Mucosa of stomach (tissue), 1 donor: ENCODE measurements at regions not wholly inside any gene's neighbourhood (a gene's known extent, or its start where the extent isn't known, plus 50 kb on each side); places are given as distances from the start of the nearest gene placed in this dataset.

Experiments
- H3K27me3 ChIP-seq: one replicate; pipeline ENCODE4 v1.7.0; 2013; ENCODE audit warnings: mild to moderate bottlenecking, low read length; ENCODE audit not compliant: control insufficient read depth, insufficient read depth
- H3K36me3 ChIP-seq: one replicate; pipeline ENCODE4 v1.7.0; 2013; ENCODE audit warnings: low read length; ENCODE audit not compliant: control insufficient read depth, insufficient read depth
- H3K4me1 ChIP-seq: one replicate; pipeline ENCODE4 v1.7.0; 2013; ENCODE audit warnings: mild to moderate bottlenecking, low read length; ENCODE audit not compliant: control insufficient read depth, insufficient read depth
- H3K4me3 ChIP-seq: one replicate; pipeline ENCODE4 v1.7.0; 2013; ENCODE audit warnings: low read length
- H3K9ac ChIP-seq: one replicate; pipeline ENCODE4 v1.7.0; 2013; ENCODE audit warnings: mild to moderate bottlenecking, low read length, moderate library complexity
- H3K9me3 ChIP-seq: one replicate; pipeline ENCODE4 v1.7.0; 2013; ENCODE audit warnings: mild to moderate bottlenecking, low read length, moderate library complexity; ENCODE audit not compliant: control insufficient read depth
- donor health status: Pancreatic carcinoma.

DNA sequence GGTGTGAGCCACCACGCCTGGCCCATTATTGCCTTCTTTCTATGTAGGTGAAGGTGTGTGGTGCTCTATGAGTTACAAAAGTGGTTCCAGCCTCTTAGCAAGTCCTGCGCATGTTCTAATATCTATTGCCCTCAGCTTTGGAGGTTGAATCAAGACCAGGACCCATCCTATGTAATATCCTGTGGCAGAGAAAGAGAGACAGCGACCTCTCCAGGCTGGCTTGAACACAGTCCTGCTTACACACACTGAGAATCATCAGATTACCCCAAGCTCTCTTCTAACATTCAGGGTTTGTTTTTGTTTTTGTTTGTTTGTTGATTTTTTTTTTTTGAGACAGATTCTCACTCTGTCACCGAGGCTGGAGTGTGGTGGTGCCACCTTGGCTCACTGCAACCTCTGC, 94.7 kb upstream of the OSMR start:
- H3K9ac ChIP-seq: no peak overlapping the region
- H3K27me3 ChIP-seq: no peaks in the 10 kb centered on the region
- H3K9me3 ChIP-seq: no peaks in the 10 kb centered on the region
- H3K4me1 ChIP-seq: no peaks in the 10 kb centered on the region
- H3K4me3 ChIP-seq: no peak overlapping the region
- no peaks in the 10 kb centered on the region for H3K36me3 ChIP-seq

- no peaks in the 10 kb centered on the region for H3K9me3 ChIP-seq
- H3K4me3 ChIP-seq: no peak overlapping the region
- H3K4me1 ChIP-seq: no peaks in the 10 kb centered on the region
- H3K9ac ChIP-seq: no peak overlapping the region
- H3K36me3 ChIP-seq: no peaks in the 10 kb centered on the region
- H3K27me3 ChIP-seq: no peaks in the 10 kb centered on the region
Observed at GRCh38 chr5:38752012-38752536, 93.7 kb upstream of the OSMR start.

- Histone ChIP-seq H3K9me3 (no peaks in the 10 kb centered on the region), H3K9ac (no peak overlapping the region), H3K27me3 (no peaks in the 10 kb centered on the region), H3K36me3 (no peaks in the 10 kb centered on the region), H3K4me1 (no peaks in the 10 kb centered on the region), H3K4me3 (no peak overlapping the region)
Observed at GRCh38 chr5:38752622-38753021, 93.2 kb upstream of the OSMR start.

DNA sequence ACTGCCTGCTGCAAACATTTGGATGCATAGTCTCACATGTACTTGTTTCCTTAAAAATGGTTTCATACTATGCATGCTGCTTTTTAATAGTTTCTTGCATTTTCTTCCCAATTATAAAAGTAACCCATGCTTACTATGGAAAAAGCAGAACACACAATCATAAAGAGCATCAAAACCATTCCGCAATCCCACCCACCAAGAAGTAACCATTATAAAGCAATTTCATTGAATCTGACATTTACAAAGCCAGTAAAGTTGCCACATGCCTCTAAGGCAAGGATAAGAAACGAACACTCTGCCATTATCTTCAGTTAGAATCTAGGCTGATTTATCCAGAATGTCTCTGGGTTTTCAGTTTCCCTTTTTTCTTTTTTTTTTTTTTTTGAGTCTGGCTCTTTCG, 92.7 kb upstream of the OSMR start:
- Histone ChIP-seq H3K9ac (no peak overlapping the region), H3K9me3 (no peaks in the 10 kb centered on the region), H3K4me1 (no peaks in the 10 kb centered on the region), H3K36me3 (no peaks in the 10 kb centered on the region), H3K4me3 (no peak overlapping the region), H3K27me3 (no peaks in the 10 kb centered on the region)

- H3K9me3 ChIP-seq: no peaks in the 10 kb centered on the region
- no peaks in the 10 kb centered on the region for H3K36me3 ChIP-seq
- H3K4me1 ChIP-seq: no peaks in the 10 kb centered on the region
- H3K4me3 ChIP-seq: no peak overlapping the region
- no peak overlapping the region for H3K9ac ChIP-seq
- peaks cover 2% of the 10 kb centered on the region for H3K27me3 ChIP-seq
Observed at GRCh38 chr5:38753776-38754175, 92.0 kb upstream of the OSMR start.

DNA sequence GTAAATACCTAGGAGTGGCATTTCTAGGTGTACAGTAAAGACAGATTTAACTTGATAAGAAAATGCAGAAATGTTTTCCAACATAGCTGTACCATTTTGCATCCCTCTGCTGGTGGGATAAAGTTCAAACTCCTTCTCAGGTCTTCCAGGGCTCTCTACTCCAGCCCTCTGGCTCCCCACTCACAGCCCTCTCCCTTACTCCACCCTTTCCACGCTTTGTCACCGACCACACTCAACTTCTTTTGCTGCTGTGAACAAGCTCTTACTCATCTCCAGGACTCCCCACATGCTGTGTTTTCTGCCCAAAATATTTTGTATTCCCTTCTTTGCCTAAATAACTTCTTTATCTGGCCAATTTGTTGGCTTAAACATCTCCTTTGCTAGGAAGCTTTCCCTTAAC, 90.6 kb upstream of the OSMR start:
- Histone ChIP-seq H3K9me3 (no peaks in the 10 kb centered on the region), H3K9ac (no peak overlapping the region), H3K36me3 (no peaks in the 10 kb centered on the region), H3K4me1 (no peaks in the 10 kb centered on the region), H3K4me3 (no peak overlapping the region), H3K27me3 (peaks cover 5% of the 10 kb centered on the region)

DNA sequence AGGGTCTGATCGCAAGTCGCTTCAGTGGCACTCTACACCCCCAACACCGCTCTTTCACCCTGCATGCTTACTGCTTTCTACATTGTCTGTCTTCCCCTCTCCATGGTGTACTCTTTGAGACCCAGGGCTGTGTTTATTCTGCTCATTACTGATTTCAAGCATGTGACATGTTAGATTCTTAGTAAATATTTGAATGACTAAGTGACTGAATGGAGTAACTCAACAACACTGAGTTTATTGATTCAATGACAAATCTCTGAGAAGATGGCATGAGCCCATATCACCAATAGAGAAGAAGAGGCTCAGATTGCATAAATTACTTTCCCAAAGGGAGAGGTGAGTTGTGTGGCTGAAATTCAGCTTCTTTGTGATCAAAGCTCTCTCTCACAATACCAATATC, 89.7 kb upstream of the OSMR start:
- Histone ChIP-seq H3K27me3 (peaks cover 5% of the 10 kb centered on the region), H3K9me3 (no peaks in the 10 kb centered on the region), H3K9ac (no peak overlapping the region), H3K4me1 (no peaks in the 10 kb centered on the region), H3K36me3 (no peaks in the 10 kb centered on the region), H3K4me3 (no peak overlapping the region)

DNA sequence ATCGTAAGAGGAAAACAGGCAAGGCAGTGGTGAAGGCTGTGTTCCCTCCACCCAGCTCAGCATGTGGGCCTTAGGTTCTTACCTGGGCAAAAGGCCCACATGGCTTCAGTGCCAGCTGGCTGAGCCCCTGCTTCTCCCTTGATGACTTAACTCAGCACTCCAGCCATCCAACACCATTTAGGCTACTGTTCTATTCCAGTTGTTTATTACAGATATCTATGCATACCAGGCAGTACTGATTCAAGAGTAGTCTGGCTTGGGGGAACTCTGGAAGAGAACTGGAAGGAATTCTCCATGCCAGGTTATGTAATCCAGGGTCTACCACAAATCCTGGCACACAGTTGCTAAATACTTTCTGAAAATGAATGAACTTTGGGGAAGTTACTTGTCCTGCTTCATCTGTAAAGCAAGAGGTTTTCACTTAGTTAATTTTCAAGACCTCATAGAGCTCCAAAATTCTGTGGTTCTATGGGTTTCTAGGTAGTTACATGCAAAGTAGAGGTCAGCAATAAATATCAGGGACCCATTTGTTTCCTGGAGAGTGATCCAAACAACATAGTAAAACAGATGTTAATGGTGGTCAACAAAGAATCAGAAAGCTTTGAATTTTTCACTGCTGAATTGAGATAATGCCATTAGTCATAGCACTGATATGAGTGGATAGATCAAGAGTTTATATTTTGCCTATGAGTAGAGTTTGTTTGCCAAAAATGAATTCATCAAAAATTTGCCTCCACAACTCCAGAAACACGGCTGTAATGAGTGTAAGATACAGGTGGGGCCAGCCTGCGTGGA, 88.2 kb upstream of the OSMR start:
- Histone ChIP-seq H3K36me3 (no peaks in the 10 kb centered on the region), H3K4me3 (no peak overlapping the region), H3K4me1 (no peaks in the 10 kb centered on the region), H3K9me3 (no peaks in the 10 kb centered on the region), H3K9ac (no peak overlapping the region), H3K27me3 (peaks cover 5% of the 10 kb centered on the region)

DNA sequence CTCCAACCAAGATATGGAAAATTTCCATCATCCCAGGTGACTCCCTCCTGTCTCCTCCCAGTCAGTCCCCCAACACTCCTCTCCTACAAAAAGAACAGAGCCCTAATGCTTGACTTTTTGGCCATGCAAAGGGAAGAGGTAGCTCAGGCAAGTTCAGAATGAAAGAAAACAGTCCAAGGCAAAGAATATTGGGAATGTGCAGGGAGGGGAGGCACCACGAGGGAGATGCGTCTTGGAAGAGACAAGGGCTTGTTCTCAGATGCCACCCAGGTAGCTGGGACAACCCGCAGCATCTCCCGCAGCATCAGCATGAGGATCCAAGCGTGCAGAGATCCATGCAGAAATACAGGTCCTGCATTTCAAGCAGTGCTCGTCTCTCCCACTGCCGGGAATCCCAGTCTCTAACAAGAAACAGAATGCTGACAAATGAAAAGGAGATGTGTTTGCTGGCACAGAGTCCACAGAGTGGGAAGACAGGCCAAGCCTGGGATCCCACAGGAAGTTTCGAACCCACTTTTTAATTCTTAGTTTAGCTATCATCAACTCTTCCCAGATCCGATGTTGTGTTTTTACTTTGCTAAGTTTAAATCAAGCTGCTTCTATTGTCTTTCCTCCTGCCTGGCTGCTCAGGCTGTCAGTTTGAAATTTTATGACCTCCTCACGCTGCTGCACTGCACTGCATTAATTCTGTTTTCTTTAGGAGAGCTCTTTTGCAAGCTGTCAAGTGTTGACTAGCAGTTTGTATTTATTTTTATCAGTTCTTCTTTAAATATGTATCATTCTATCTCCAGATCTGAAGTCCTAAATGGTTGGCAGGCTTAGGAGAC, 86.8 kb upstream of the OSMR start:
- Histone ChIP-seq H3K4me3 (no peak overlapping the region), H3K36me3 (no peaks in the 10 kb centered on the region), H3K9ac (no peak overlapping the region)

DNA sequence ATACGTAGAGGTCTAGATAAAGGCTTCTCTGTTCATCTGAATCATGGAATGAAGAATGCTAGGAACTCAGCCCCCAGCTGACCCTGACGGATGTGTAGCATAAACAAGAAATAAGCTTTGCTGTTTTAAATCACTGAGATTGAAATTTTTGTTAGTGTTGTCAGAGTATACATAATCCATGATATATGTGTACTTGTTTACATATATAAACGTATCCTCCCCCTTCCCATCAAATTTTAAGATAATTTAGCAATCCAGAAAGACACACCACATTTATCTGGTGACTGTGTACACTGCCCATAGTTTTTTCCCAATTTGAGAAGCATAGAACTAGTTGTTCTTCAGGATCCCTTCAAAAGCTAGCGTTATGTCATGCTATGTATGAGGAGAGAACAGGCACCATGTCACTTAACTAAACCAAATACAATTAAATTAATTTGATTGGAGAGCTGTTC, 80.8 kb upstream of the OSMR start:
- H3K4me3 ChIP-seq: no peak overlapping the region
- H3K4me1 ChIP-seq: no peaks in the 10 kb centered on the region
- no peaks in the 10 kb centered on the region for H3K36me3 ChIP-seq
- H3K27me3 ChIP-seq: no peaks in the 10 kb centered on the region
- no peaks in the 10 kb centered on the region for H3K9me3 ChIP-seq
- H3K9ac ChIP-seq: no peak overlapping the region

More for the DNA sequence above, 86.8 kb upstream of the OSMR start:
- no peaks in the 10 kb centered on the region for H3K9me3 ChIP-seq
- peaks cover 5% of the 10 kb centered on the region for H3K27me3 ChIP-seq
- H3K4me1 ChIP-seq: no peaks in the 10 kb centered on the region

DNA sequence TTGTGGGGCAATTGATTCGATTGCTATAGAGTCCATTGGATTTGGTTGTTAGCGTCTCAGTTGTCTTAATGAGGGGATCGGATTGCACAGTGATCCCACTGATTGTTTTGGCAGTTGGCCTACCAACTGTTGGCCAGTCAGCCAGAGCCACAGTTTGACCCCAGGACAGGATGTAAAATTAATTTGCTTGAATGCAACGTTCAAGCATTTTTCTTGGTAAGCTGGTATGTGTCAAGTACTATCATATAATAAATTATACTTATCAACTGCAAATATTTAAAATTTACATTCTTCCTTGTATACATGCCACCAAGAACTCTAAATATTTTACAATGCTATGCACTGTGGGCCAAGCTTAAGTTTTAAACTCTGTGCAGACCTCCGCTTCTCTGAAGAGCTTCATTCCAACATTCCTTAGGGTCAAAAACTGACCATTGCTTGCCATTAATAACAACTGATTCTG, 80.4 kb upstream of the OSMR start:
- H3K9ac ChIP-seq: no peak overlapping the region
- H3K27me3 ChIP-seq: no peaks in the 10 kb centered on the region
- no peaks in the 10 kb centered on the region for H3K36me3 ChIP-seq
- no peaks in the 10 kb centered on the region for H3K4me1 ChIP-seq
- H3K9me3 ChIP-seq: no peaks in the 10 kb centered on the region
- H3K4me3 ChIP-seq: no peak overlapping the region

DNA sequence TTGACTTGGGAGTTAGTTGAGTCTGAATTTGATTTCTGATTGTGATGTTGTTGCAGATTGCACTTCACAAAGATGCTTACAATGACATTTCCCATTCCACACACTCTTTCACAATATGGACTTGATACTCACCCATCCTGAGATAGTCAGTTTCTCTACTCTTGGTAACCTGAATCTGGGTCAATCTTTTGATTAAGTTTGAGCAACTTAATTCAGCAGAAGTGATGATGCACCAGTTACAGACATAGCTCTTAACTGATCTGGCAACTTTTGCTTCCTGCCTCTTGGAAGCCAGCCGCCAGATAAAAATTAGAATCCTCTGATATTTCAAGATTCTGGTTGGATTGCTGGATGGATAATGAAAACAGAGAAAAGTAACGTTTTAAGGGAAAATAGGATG, 79.7 kb upstream of the OSMR start:
- no peaks in the 10 kb centered on the region for H3K4me1 ChIP-seq
- no peaks in the 10 kb centered on the region for H3K27me3 ChIP-seq
- H3K36me3 ChIP-seq: no peaks in the 10 kb centered on the region
- H3K4me3 ChIP-seq: no peak overlapping the region
- H3K9ac ChIP-seq: no peak overlapping the region
- no peaks in the 10 kb centered on the region for H3K9me3 ChIP-seq
